NT2/D1 (cell line): ENCODE measurements at regions not wholly inside any gene's neighbourhood (a gene's known extent, or its start where the extent isn't known, plus 50 kb on each side); places are given as distances from the start of the nearest gene placed in this dataset.

Experiments
- SUZ12 ChIP-seq: IDR thresholded peaks from 2 replicates; pipeline ENCODE4 v1.6.1; 2011; ENCODE audit not compliant: insufficient read length, insufficient read depth; ENCODE audit errors: extremely low read depth
- YY1 ChIP-seq: IDR thresholded peaks from 2 replicates; pipeline ENCODE4 v1.6.1; 2011; ENCODE audit not compliant: insufficient read length, insufficient read depth

GRCh38 chr12:14254781-14255180 lies 110.7 kb upstream of the ATF7IP start:
- no peak for TF ChIP-seq YY1
- no peak for TF ChIP-seq SUZ12
